ENCODE measurements at regions not wholly inside any gene's neighbourhood (a gene's known extent, or its start where the extent isn't known, plus 50 kb on each side); places are given as distances from the start of the nearest gene placed in this dataset.

- Mint-ChIP-seq H3K4me3 (no peak overlapping the region), H3K36me3 (ENCODE audit: low read depth) (no peaks in the 10 kb centered on the region), H3K9me3 (no peaks in the 10 kb centered on the region), H3K27ac (no peak overlapping the region), H3K4me1 (ENCODE audit: low read depth) (no peaks in the 10 kb centered on the region), H3K27me3 (ENCODE audit: low read depth) (no peaks in the 10 kb centered on the region)
These were observed 287.3 kb upstream of the FLRT2 start for GRCh38 chr14:85242666-85243065.

DNA sequence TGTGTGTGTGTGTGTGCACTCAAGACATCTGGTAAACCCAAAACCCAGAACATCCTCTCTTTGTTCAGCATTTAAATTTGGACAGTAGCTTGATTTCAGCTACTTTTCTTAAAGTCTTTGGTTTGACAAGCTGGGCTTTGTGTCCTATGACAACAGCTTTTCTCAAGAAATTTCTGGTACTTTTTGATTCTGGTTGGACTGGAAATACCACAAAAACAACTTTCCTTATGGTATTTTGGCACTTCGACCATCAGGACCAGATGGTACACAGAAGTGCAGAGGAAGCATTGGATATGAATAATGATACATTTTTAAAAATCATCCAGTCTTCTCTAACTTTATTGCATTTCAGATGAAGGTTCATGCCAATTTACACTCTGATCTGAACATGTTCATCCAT lies 286.6 kb upstream of the FLRT2 start:
- H3K4me1 Mint-ChIP-seq (ENCODE audit: low read depth), result no peaks in the 10 kb centered on the region
- H3K36me3 Mint-ChIP-seq (ENCODE audit: low read depth), result no peaks in the 10 kb centered on the region
- H3K9me3 Mint-ChIP-seq, result peaks cover 4% of the 10 kb centered on the region
- no peak overlapping the region for H3K4me3 Mint-ChIP-seq
- no peak overlapping the region for H3K27ac Mint-ChIP-seq
- no peaks in the 10 kb centered on the region for H3K27me3 Mint-ChIP-seq (ENCODE audit: low read depth)

DNA sequence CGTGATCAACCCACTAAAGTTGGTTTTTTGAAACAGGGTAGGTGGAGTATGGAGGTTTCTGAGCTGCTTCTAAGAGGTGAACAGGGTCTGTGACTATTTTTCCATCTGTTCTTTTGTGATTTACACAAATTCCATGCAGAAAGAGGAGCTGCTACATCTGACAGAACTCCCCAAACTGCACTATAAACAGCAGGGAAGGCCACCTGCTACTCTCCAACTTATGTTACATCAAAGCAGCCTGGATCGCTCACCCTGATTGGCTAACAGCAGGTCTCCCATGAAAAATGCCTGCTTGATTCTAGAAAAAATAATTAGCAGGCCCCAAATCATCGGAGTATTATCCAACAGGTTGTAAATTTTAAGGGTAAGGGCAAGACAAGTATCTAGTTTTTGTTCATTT lies 282.9 kb upstream of the FLRT2 start:
- Mint-ChIP-seq H3K4me1 (ENCODE audit: low read depth) (no peaks in the 10 kb centered on the region), H3K9me3 (peaks cover 7% of the 10 kb centered on the region), H3K27ac (no peak overlapping the region), H3K4me3 (no peak overlapping the region), H3K27me3 (ENCODE audit: low read depth) (no peaks in the 10 kb centered on the region), H3K36me3 (ENCODE audit: low read depth) (no peaks in the 10 kb centered on the region)

- H3K27ac Mint-ChIP-seq, result no peak overlapping the region
- no peaks in the 10 kb centered on the region for H3K27me3 Mint-ChIP-seq (ENCODE audit: low read depth)
- H3K4me1 Mint-ChIP-seq (ENCODE audit: low read depth), result no peaks in the 10 kb centered on the region
- H3K4me3 Mint-ChIP-seq, result no peak overlapping the region
- H3K36me3 Mint-ChIP-seq (ENCODE audit: low read depth), result no peaks in the 10 kb centered on the region
- peaks cover 7% of the 10 kb centered on the region for H3K9me3 Mint-ChIP-seq
These were observed 280.9 kb upstream of the FLRT2 start for GRCh38 chr14:85248881-85249635.

GRCh38 chr14:85250414-85251189 lies 279.3 kb upstream of the FLRT2 start:
- peaks cover 7% of the 10 kb centered on the region for H3K9me3 Mint-ChIP-seq
- H3K4me1 Mint-ChIP-seq (ENCODE audit: low read depth), result no peaks in the 10 kb centered on the region
- H3K27ac Mint-ChIP-seq, result no peak overlapping the region
- H3K4me3 Mint-ChIP-seq, result no peak overlapping the region
- no peaks in the 10 kb centered on the region for H3K27me3 Mint-ChIP-seq (ENCODE audit: low read depth)
- H3K36me3 Mint-ChIP-seq (ENCODE audit: low read depth), result no peaks in the 10 kb centered on the region

- no peak overlapping the region for H3K4me3 Mint-ChIP-seq
- H3K4me1 Mint-ChIP-seq (ENCODE audit: low read depth), result no peaks in the 10 kb centered on the region
- H3K27ac Mint-ChIP-seq, result no peak overlapping the region
- peaks cover 7% of the 10 kb centered on the region for H3K9me3 Mint-ChIP-seq
- H3K36me3 Mint-ChIP-seq (ENCODE audit: low read depth), result no peaks in the 10 kb centered on the region
- H3K27me3 Mint-ChIP-seq (ENCODE audit: low read depth), result no peaks in the 10 kb centered on the region
These were observed 277.9 kb upstream of the FLRT2 start for GRCh38 chr14:85252011-85252410.

- no peaks in the 10 kb centered on the region for H3K36me3 Mint-ChIP-seq (ENCODE audit: low read depth)
- H3K27ac Mint-ChIP-seq, result no peak overlapping the region
- no peaks in the 10 kb centered on the region for H3K4me1 Mint-ChIP-seq (ENCODE audit: low read depth)
- H3K4me3 Mint-ChIP-seq, result no peak overlapping the region
- no peaks in the 10 kb centered on the region for H3K27me3 Mint-ChIP-seq (ENCODE audit: low read depth)
- peaks cover 14% of the 10 kb centered on the region for H3K9me3 Mint-ChIP-seq
These were observed 275.2 kb upstream of the FLRT2 start for GRCh38 chr14:85254711-85255110.

DNA sequence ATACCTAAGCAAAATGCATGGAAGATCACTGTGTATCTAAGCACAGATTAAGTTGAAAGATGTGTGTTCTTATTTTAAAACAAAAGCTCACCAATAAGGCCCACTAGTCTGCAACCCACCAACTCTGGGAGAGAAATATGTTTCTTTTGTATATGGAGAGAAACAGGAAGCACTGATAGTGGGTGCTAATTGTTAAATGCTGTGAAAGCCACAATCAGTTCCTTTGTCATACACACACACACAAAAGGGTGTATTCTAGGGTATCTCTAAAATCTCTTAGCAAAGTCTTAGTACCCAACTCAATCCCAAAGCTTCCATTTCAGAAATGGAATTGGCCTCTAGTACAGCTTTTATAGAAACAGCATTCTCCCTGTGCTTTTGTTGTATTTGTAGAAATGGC lies 272.7 kb upstream of the FLRT2 start:
- no peak overlapping the region for H3K27ac Mint-ChIP-seq
- H3K4me1 Mint-ChIP-seq (ENCODE audit: low read depth), result no peaks in the 10 kb centered on the region
- H3K27me3 Mint-ChIP-seq (ENCODE audit: low read depth), result no peaks in the 10 kb centered on the region
- no peak overlapping the region for H3K4me3 Mint-ChIP-seq
- H3K36me3 Mint-ChIP-seq (ENCODE audit: low read depth), result no peaks in the 10 kb centered on the region
- H3K9me3 Mint-ChIP-seq, result peaks cover 23% of the 10 kb centered on the region

DNA sequence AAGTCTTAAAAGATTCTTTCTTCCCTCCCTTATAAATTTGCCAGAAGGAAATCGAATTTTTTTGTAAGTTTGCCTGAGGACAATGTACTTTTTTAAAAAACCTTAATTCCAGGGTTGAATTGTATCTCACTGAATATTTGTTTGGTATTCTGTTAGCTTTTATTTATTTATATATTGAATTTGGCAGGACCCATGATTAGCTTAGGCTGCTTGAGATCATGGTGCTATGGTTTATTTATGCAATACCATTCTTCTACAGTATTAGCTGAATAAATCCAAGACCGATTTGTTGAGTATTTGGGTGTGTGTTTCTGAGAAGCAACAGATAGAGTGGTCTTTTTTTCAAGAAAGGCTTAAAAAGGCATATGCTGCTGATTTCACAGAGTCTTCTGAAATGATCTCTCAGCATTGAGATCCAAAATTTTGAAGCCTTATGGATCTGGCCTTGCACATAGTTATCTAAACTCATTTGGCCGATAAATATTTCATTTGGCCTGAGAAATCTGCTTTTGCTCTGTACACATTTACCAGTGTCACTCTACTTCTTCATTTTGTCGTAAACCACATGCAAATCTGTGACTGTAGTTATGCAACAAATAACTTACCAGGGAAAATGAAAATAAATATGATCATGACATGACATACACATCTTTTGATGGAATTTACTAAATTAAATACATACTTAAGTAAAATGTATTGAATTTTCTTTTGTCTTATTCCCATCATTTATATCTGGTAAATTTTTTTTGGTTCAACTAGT lies 265.8 kb upstream of the FLRT2 start:
- no peaks in the 10 kb centered on the region for H3K4me1 Mint-ChIP-seq (ENCODE audit: low read depth)
- no peak overlapping the region for H3K27ac Mint-ChIP-seq
- no peaks in the 10 kb centered on the region for H3K27me3 Mint-ChIP-seq (ENCODE audit: low read depth)
- H3K9me3 Mint-ChIP-seq, result peaks cover 24% of the 10 kb centered on the region
- no peak overlapping the region for H3K4me3 Mint-ChIP-seq
- H3K36me3 Mint-ChIP-seq (ENCODE audit: low read depth), result no peaks in the 10 kb centered on the region

- Mint-ChIP-seq H3K4me1 (ENCODE audit: low read depth) (no peaks in the 10 kb centered on the region), H3K9me3 (peaks cover 7% of the 10 kb centered on the region), H3K27ac (no peak overlapping the region), H3K27me3 (ENCODE audit: low read depth) (no peaks in the 10 kb centered on the region), H3K36me3 (ENCODE audit: low read depth) (no peaks in the 10 kb centered on the region), H3K4me3 (no peak overlapping the region)
These were observed 256.8 kb upstream of the FLRT2 start for GRCh38 chr14:85273099-85273677.

GRCh38 chr14:85273952-85274351 lies 256.0 kb upstream of the FLRT2 start:
- no peaks in the 10 kb centered on the region for H3K36me3 Mint-ChIP-seq (ENCODE audit: low read depth)
- no peaks in the 10 kb centered on the region for H3K4me1 Mint-ChIP-seq (ENCODE audit: low read depth)
- H3K27me3 Mint-ChIP-seq (ENCODE audit: low read depth), result no peaks in the 10 kb centered on the region
- H3K4me3 Mint-ChIP-seq, result no peak overlapping the region
- peaks cover 3% of the 10 kb centered on the region for H3K9me3 Mint-ChIP-seq
- no peak overlapping the region for H3K27ac Mint-ChIP-seq

DNA sequence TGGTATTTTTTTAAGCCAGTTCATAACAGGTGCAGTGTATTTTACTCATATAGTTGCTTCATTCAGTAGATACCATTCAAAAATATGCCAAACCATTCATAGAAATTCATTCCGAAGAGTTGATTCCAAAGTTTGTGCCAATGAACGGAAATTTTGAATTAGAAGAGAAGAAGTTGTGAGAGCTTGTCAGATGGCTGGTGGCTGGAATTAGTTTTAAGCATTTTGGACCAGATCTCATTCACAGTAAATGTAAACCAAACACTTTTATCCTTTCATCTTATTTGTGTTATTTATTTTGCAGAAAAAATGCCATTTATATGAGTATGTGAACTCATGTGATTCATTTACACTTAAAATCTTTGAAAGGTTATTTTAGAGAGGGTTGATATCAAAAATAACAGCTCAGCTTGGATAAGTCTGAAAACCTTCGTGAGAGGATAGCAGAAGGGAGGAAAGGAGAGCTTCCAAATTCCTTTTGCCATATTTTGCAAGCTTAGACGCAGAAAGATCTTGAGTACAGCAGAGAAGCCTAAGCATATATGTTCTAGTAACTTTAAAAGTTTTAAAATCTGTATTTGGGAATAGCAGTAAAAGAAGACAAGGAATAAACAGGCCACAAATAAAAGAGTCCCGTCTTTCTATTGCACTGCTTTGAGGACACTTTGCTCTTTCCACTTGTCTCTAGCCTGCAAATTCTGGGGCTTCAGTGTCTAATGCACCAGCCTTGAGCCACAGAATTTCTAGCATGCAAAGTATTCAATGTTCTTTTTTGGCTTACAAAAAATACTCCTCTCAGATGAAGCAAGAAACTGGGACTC lies 253.6 kb upstream of the FLRT2 start:
- Mint-ChIP-seq H3K36me3 (ENCODE audit: low read depth) (no peaks in the 10 kb centered on the region), H3K27me3 (ENCODE audit: low read depth) (no peaks in the 10 kb centered on the region), H3K4me3 (no peak overlapping the region), H3K4me1 (ENCODE audit: low read depth) (no peaks in the 10 kb centered on the region), H3K27ac (no peak overlapping the region), H3K9me3 (peaks cover 3% of the 10 kb centered on the region)

DNA sequence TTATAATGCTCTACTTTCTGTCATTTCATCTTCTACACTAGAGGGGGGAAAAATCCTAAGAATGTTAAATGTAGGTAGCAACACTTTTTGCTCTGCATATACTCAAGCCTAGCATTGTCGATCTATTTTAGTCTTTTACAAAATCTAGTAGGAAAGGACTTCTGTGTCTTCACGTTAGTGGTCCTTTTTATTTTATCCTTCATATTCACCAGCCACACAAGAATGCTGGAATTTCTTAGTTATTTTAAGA lies 253.0 kb upstream of the FLRT2 start:
- H3K36me3 Mint-ChIP-seq (ENCODE audit: low read depth), result no peaks in the 10 kb centered on the region
- peaks cover 3% of the 10 kb centered on the region for H3K9me3 Mint-ChIP-seq
- no peak overlapping the region for H3K4me3 Mint-ChIP-seq
- H3K27ac Mint-ChIP-seq, result no peak overlapping the region
- no peaks in the 10 kb centered on the region for H3K27me3 Mint-ChIP-seq (ENCODE audit: low read depth)
- no peaks in the 10 kb centered on the region for H3K4me1 Mint-ChIP-seq (ENCODE audit: low read depth)

DNA sequence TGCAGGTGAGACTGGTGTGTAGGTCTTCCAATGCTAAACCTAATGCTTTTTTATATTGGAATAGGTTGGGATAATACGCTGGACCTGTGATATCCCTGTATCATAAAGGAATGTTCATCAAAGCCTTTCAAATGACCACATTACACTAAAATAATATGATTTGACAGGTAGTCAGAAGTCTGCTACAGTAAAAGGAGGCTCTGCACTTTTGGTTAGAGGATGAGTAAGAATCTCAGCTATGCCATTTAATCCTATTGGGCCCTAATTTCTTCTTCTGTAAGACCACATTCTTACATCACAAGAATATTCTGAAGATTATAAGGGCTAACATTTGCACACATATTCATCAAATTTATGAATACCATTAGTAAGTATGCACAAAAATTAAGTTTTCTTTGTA lies 250.5 kb upstream of the FLRT2 start:
- no peaks in the 10 kb centered on the region for H3K4me1 Mint-ChIP-seq (ENCODE audit: low read depth)
- H3K27me3 Mint-ChIP-seq (ENCODE audit: low read depth), result no peaks in the 10 kb centered on the region
- peaks cover 3% of the 10 kb centered on the region for H3K9me3 Mint-ChIP-seq
- no peak overlapping the region for H3K4me3 Mint-ChIP-seq
- H3K36me3 Mint-ChIP-seq (ENCODE audit: low read depth), result no peaks in the 10 kb centered on the region
- H3K27ac Mint-ChIP-seq, result no peak overlapping the region
